HepG2 (cell line): ENCODE measurements at regions not wholly inside any gene's neighbourhood (a gene's known extent, or its start where the extent isn't known, plus 50 kb on each side); places are given as distances from the start of the nearest gene placed in this dataset.

Experiments
- ATAC-seq: fragments of 200-7000 bp; cut with Tn5 transposase; 3 replicates; pipeline ENCODE4 v1.9.1; 2020; ENCODE audit warnings: mild to moderate bottlenecking, moderate library complexity
- BruUV-seq: library from RNA; stranded (reverse); fragments of 400-500 nt; replicated peaks from 2 replicates; lab custom pipeline; 2021; lab: Mats Ljungman, UMichigan
- CTCF ChIA-PET: fragments of 300-600 bp; formaldehyde crosslinking; extraction: SDS; loops from one replicate; lab custom pipeline; 2021; ENCODE audit warnings: low total read pairs, inconsistent platforms, low intra/inter-chr PET ratio; lab: Yijun Ruan, JAX
- POLR2A ChIA-PET: fragments of 350-600 bp; sonication (Branson Sonifier 250); formaldehyde crosslinking; loops from one replicate; lab custom pipeline; 2020; ENCODE audit warnings: antibody characterized with exemption, inconsistent platforms; lab: Yijun Ruan, JAX
- DNase-seq: peaks from one replicate; pipeline ENCODE4 v3.0.0-alpha.2; 2015; ENCODE audit warnings: low spot score
- FAIRE-seq: peaks from 3 replicates; lab custom pipeline; 2011; peaks lifted over from hg19 to GRCh38; lab: Jason Lieb, UNC
- H2AFZ ChIP-seq: one replicate; pipeline ENCODE4 v1.6.1; 2011; ENCODE audit warnings: low read length, inconsistent platforms
- H3K27ac ChIP-seq: fragments of 300-600 bp; 3 replicates; pipeline ENCODE4 v1.8.0; 2011; ENCODE audit warnings: mixed run types, mild to moderate bottlenecking, mixed read lengths, low read length, inconsistent platforms; ENCODE audit not compliant: insufficient read depth; ENCODE audit errors: extremely low read length
- H3K27me3 ChIP-seq, 2 experiments: fragments of 200-600 bp in 1 of 2; 2 replicates in 1 of 2; 3 replicates in 1 of 2; pipeline versions ENCODE4 v1.6.0 to v1.8.0; 2011; ENCODE audit warnings: low read length in 2 of 2, mild to moderate bottlenecking in 2 of 2, moderate library complexity in 2 of 2, inconsistent platforms in 1 of 2; ENCODE audit not compliant: insufficient read depth in 2 of 2, control insufficient read depth in 1 of 2
- H3K36me3 ChIP-seq, 2 experiments: fragments of 200-600 bp in 1 of 2; replicated peaks in 1 of 2; 2 replicates in 1 of 2; 3 replicates in 1 of 2; pipeline versions ENCODE4 v1.5.1 to v1.8.0; 2011; ENCODE audit warnings: low read length in 2 of 2, inconsistent platforms in 1 of 2; ENCODE audit not compliant: insufficient read depth in 2 of 2, control insufficient read depth in 1 of 2
- H3K4me1 ChIP-seq: 2 replicates; pipeline ENCODE4 v1.5.1; 2012; ENCODE audit warnings: low read length, inconsistent platforms; ENCODE audit not compliant: insufficient read depth
- H3K4me2 ChIP-seq: 2 replicates; pipeline ENCODE4 v1.6.0; 2011; ENCODE audit warnings: low read depth, low read length, inconsistent platforms
- H3K4me3 ChIP-seq, 3 experiments: fragments of 200-600 bp in 1 of 3; sonication (generic), shearing (Covaris generic) in 1 of 3; replicated peaks in 1 of 3; 2 replicates each; pipeline ENCODE4 v1.5.1; 2011 to 2016; ENCODE audit warnings: low read length in 3 of 3, inconsistent platforms in 2 of 3, low read depth in 2 of 3, mild to moderate bottlenecking in 2 of 3, control low read depth in 1 of 3, mixed read lengths in 1 of 3; ENCODE audit not compliant: insufficient read depth in 1 of 3
- H3K79me2 ChIP-seq: one replicate; pipeline ENCODE4 v1.6.1; 2011; ENCODE audit warnings: low read length, inconsistent platforms; ENCODE audit not compliant: insufficient read depth
- H3K9ac ChIP-seq: 2 replicates; pipeline ENCODE4 v1.6.0; 2011; ENCODE audit warnings: mild to moderate bottlenecking, low read depth, low read length, inconsistent platforms; ENCODE audit not compliant: insufficient read depth
- H3K9me3 ChIP-seq: 2 replicates; pipeline ENCODE4 v1.5.1; 2012; ENCODE audit warnings: mild to moderate bottlenecking, low read length
- H4K20me1 ChIP-seq: 2 replicates; pipeline ENCODE4 v1.6.0; 2011; ENCODE audit warnings: inconsistent platforms, mild to moderate bottlenecking, low read length, moderate library complexity; ENCODE audit not compliant: insufficient read depth
- ELK4 ChIP-seq: sonication (generic); formaldehyde crosslinking; IDR thresholded peaks from 2 replicates; pipeline ENCODE4 v1.9.0; 2021; ENCODE audit warnings: missing genetic modification reagents, borderline replicate concordance
- FOSL1 ChIP-seq: sonication (generic); formaldehyde crosslinking; IDR thresholded peaks from 2 replicates; pipeline ENCODE4 v1.9.0; 2021; ENCODE audit warnings: missing genetic modification reagents, borderline replicate concordance
- IRF2 ChIP-seq: IDR thresholded peaks from 2 replicates; pipeline ENCODE4 v1.6.1; 2018; ENCODE audit warnings: missing genetic modification reagents, missing compliant biosample characterization
- JDP2 ChIP-seq: sonication (generic); formaldehyde crosslinking; IDR thresholded peaks from 2 replicates; pipeline ENCODE4 v1.8.1; 2022; ENCODE audit warnings: missing genetic modification reagents, borderline replicate concordance
- MED13 ChIP-seq: sonication (generic); formaldehyde crosslinking; IDR thresholded peaks from 2 replicates; pipeline ENCODE4 v1.5.0; 2020; ENCODE audit warnings: missing genetic modification reagents
- SETDB1 ChIP-seq: sonication (generic); formaldehyde crosslinking; IDR thresholded peaks from 2 replicates; pipeline ENCODE4 v1.5.1; 2020; ENCODE audit warnings: missing genetic modification reagents, mild to moderate bottlenecking, borderline replicate concordance
- ZBTB2 ChIP-seq: sonication (generic); formaldehyde crosslinking; IDR thresholded peaks from 2 replicates; pipeline ENCODE4 v1.8.0; 2022; ENCODE audit warnings: low read depth, missing genetic modification reagents
- ZFP36L2 ChIP-seq: sonication (generic); formaldehyde crosslinking; IDR thresholded peaks from 2 replicates; pipeline ENCODE4 v1.4.0; 2020; ENCODE audit warnings: missing genetic modification reagents
- ZNF746 ChIP-seq: sonication (generic); formaldehyde crosslinking; IDR thresholded peaks from 2 replicates; pipeline ENCODE4 v1.8.0; 2022; ENCODE audit warnings: mild to moderate bottlenecking, missing genetic modification reagents
- ZSCAN12 ChIP-seq: sonication (generic); formaldehyde crosslinking; IDR thresholded peaks from 2 replicates; pipeline ENCODE4 v1.9.0; 2021; ENCODE audit warnings: mild to moderate bottlenecking, missing genetic modification reagents
- WGBS: methylation state at CpG from one replicate; pipeline ENCODE4 v1.1.6; 2017; ENCODE audit warnings: low lambda C conversion rate; 5-methylcytosine and 5-hydroxymethylcytosine counted together
- in situ Hi-C: cut with HindIII; loops from 2 replicates; pipeline ENCODE4 v1.10.0; 2017; ENCODE audit warnings: low pct_unique_long_range_greater_than_20kb; ENCODE audit not compliant: extremely low pct_ligation_motif_present
- intact Hi-C: fragments of 100-400 bp; cut with micrococcal nuclease; formaldehyde crosslinking; loops from one replicate; pipeline ENCODE4 v1.10.0; 2022; ENCODE audit not compliant: unreplicated experiment

GRCh38 chr5:74200560-74200959 lies 440.0 kb downstream of the ENC1 start:
- WGBS = 41% methylated on average over 2 of the region's 2 CpGs
- no TSS peak for BruUV-seq
- Histone ChIP-seq H4K20me1 (no peaks in the 10 kb centered on the region), H3K27ac (no peak overlapping the region), H2AFZ (no peak overlapping the region), H3K27me3 (peaks cover 0 to 3% of the 10 kb centered on the region in 2 experiments; a peak in 1 of 5 replicates), H3K36me3 (no peaks in the 10 kb centered on the region), H3K4me1 (no peaks in the 10 kb centered on the region), H3K9me3 (no peaks in the 10 kb centered on the region), H3K4me2 (no peak overlapping the region), H3K4me3 (no peak overlapping the region), H3K9ac (no peak overlapping the region), H3K79me2 (no peaks in the 10 kb centered on the region)
- no peak for DNase-seq
- ChIA-PET POLR2A (no interaction called here), CTCF (no interaction called here)
- no peak for ATAC-seq
- intact Hi-C loops (no loop called here), in situ Hi-C loops (no loop called here)
- no peak for FAIRE-seq
- TF ChIP-seq ZNF746 (CRISPR knock-in tag) = no peak
- TF ChIP-seq SETDB1 (CRISPR knock-in tag) = no peak
- TF ChIP-seq IRF2 = no peak
- no peak for TF ChIP-seq ZFP36L2 (CRISPR knock-in tag)
- no peak for TF ChIP-seq JDP2 (CRISPR knock-in tag)
- no peak for TF ChIP-seq ZBTB2 (CRISPR knock-in tag)
- TF ChIP-seq MED13 (CRISPR knock-in tag) = no peak
- TF ChIP-seq ZSCAN12 (CRISPR knock-in tag) = no peak
- no peak for TF ChIP-seq FOSL1 (CRISPR knock-in tag)
- no peak for TF ChIP-seq ELK4 (CRISPR knock-in tag)
